Adrenal gland (tissue), 9 donors: ENCODE measurements at regions not wholly inside any gene's neighbourhood (a gene's known extent, or its start where the extent isn't known, plus 50 kb on each side); places are given as distances from the start of the nearest gene placed in this dataset.

ENCODE experiments used
- DNase-seq, 7 donors: peaks; one replicate each; pipeline ENCODE4 v3.0.0-alpha.2; 2019 to 2020
- H3K27ac ChIP-seq, 5 donors: fragments of 200-600 bp; sonication (generic) in 4 of 5; 1 replicate in 3 of 5; 2 replicates in 2 of 5; pipeline versions ENCODE4 v1.5.1 to v1.8.0; 2016 to 2020; ENCODE audit warnings: mild to moderate bottlenecking in 1 of 5
- H3K27me3 ChIP-seq: fragments of 200-600 bp; 2 replicates; pipeline ENCODE4 v1.8.0; 2021
- H3K36me3 ChIP-seq, 2 donors: fragments of 200-600 bp; replicated peaks in 1 of 2; 1 replicate in 1 of 2; 2 replicates in 1 of 2; pipeline versions ENCODE4 v1.5.1 to v1.8.0; 2018 to 2022
- H3K4me1 ChIP-seq, 2 donors: fragments of 200-600 bp; replicated peaks in 1 of 2; 1 replicate in 1 of 2; 2 replicates in 1 of 2; pipeline versions ENCODE4 v1.5.1 to v1.8.0; 2018 to 2021
- H3K4me3 ChIP-seq, 4 donors: fragments of 200-600 bp; sonication (generic) in 3 of 4; one replicate each; pipeline ENCODE4 v1.5.1; 2016 to 2018
- H3K9me3 ChIP-seq, 3 donors: fragments of 200-600 bp; sonication (generic) in 1 of 3; replicated peaks in 1 of 3; 1 replicate in 2 of 3; 2 replicates in 1 of 3; pipeline versions ENCODE4 v1.5.1 to v1.8.0; 2016 to 2021
- POLR2A ChIP-seq, 2 donors: fragments of 450-650 bp; IDR thresholded peaks; one replicate each; pipeline ENCODE4 v1.6.1; 2017; ENCODE audit warnings: antibody characterized with exemption in 2 of 2, mild to moderate bottlenecking in 2 of 2, moderate library complexity in 1 of 2
- WGBS, 4 donors: extraction: QIAGEN DNeasy Blood & Tissue Kit in 2 of 4; methylation state at CpG; one replicate each; pipeline versions ENCODE4 v1.1.5 to v1.1.7; 2013 to 2017; 5-methylcytosine and 5-hydroxymethylcytosine counted together
- intact Hi-C, 2 donors: fragments of 100-400 bp; cut with DNase I; formaldehyde crosslinking; loops; one replicate each; pipeline versions ENCODE4 v1.14.1 to v1.15.0; 2022 to 2023
- TF ChIP-seq, protein P1 (sequence below), 6 experiments: fragments of 450-650 bp in 4 of 6; fragments of 200-600 bp in 2 of 6; sonication (generic) in 1 of 6; IDR thresholded peaks; 1 replicate in 5 of 6; 2 replicates in 1 of 6; pipeline versions ENCODE4 v1.5.1 to v1.8.0; 2016 to 2021; ENCODE audit warnings: antibody characterized with exemption in 6 of 6, mild to moderate bottlenecking in 2 of 6, moderate library complexity in 1 of 6
- donor health status: healthy with polysubstance abuse.
- donor health status: Bipolar disorder and iron deficiency.
- donor health status: DM: yes; HTN: yes; CAD: no.
- donor health status: DM: no; HTN: no; CAD: no.
- donor health status: DM: no; HTN: no; CAD: no.

- no peak for TF ChIP-seq POLR2A (IDR thresholded peaks at IDR 0.05)
- TF ChIP-seq, protein P1, sequence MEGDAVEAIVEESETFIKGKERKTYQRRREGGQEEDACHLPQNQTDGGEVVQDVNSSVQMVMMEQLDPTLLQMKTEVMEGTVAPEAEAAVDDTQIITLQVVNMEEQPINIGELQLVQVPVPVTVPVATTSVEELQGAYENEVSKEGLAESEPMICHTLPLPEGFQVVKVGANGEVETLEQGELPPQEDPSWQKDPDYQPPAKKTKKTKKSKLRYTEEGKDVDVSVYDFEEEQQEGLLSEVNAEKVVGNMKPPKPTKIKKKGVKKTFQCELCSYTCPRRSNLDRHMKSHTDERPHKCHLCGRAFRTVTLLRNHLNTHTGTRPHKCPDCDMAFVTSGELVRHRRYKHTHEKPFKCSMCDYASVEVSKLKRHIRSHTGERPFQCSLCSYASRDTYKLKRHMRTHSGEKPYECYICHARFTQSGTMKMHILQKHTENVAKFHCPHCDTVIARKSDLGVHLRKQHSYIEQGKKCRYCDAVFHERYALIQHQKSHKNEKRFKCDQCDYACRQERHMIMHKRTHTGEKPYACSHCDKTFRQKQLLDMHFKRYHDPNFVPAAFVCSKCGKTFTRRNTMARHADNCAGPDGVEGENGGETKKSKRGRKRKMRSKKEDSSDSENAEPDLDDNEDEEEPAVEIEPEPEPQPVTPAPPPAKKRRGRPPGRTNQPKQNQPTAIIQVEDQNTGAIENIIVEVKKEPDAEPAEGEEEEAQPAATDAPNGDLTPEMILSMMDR (IDR thresholded peaks at IDR 0.05) = no peak
- no peaks in the 10 kb centered on the region for H3K9me3 ChIP-seq
- no peak for DNase-seq
- intact Hi-C loops = no loop called here
- no peak overlapping the region for H3K4me3 ChIP-seq
- H3K27ac ChIP-seq = no peak overlapping the region
- no peaks in the 10 kb centered on the region for H3K27me3 ChIP-seq
- H3K36me3 ChIP-seq = no peaks in the 10 kb centered on the region
- H3K4me1 ChIP-seq = no peaks in the 10 kb centered on the region
- 72 to 80% (median 76%) methylated on average over 3 of the region's 3 CpGs for WGBS, 4 donors
Observed at GRCh38 chr5:128775558-128775957, 189.7 kb upstream of the SLC27A6 start.

GRCh38 chr5:128777052-128777451, 188.2 kb upstream of the SLC27A6 start:
- 94 to 100% (median 96%) methylated on average over 1 of the region's 1 CpG for WGBS, 4 donors
- no peak for TF ChIP-seq POLR2A (IDR thresholded peaks at IDR 0.05)
- TF ChIP-seq, protein P1 (IDR thresholded peaks at IDR 0.05) = no peak
- no peaks in the 10 kb centered on the region for H3K27me3 ChIP-seq
- intact Hi-C loops = no loop called here
- no peak overlapping the region for H3K27ac ChIP-seq
- H3K4me1 ChIP-seq = no peaks in the 10 kb centered on the region
- H3K9me3 ChIP-seq = no peaks in the 10 kb centered on the region
- DNase-seq = no peak
- H3K36me3 ChIP-seq = no peaks in the 10 kb centered on the region
- no peak overlapping the region for H3K4me3 ChIP-seq

DNA sequence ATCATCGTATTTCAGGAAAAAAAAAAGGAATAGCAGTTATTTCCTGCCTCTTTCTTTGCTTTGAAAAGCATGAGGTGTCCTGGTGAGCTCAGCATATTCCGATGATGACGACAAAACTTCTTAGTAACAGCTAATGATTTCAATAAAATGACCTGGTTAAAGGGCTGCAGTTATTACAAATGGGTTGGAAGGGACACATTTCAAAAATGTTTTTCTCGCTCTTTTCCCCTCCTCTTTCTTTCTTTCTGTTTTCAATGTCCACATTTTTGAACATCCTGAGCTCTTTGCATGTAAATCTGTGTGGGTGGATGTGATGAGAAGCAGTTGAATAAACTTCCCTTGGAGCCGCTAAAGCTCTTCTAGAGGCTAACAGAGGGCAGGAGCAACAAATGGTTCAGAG, 186.8 kb upstream of the SLC27A6 start:
- no peak overlapping the region for H3K4me3 ChIP-seq
- no peaks in the 10 kb centered on the region for H3K9me3 ChIP-seq
- H3K27me3 ChIP-seq = no peaks in the 10 kb centered on the region
- TF ChIP-seq POLR2A (IDR thresholded peaks at IDR 0.05) = no peak
- TF ChIP-seq, protein P1 (IDR thresholded peaks at IDR 0.05) = no peak
- no peak overlapping the region for H3K27ac ChIP-seq
- 55 to 72% (median 62%) methylated on average over 5 of the region's 5 CpGs for WGBS, 4 donors
- intact Hi-C loops = no loop called here
- no peaks in the 10 kb centered on the region for H3K4me1 ChIP-seq
- H3K36me3 ChIP-seq = no peaks in the 10 kb centered on the region
- no peak for DNase-seq

- TF ChIP-seq, protein P1 (IDR thresholded peaks at IDR 0.05) = no peak
- TF ChIP-seq POLR2A (IDR thresholded peaks at IDR 0.05) = no peak
- intact Hi-C loops = no loop called here
- no peaks in the 10 kb centered on the region for H3K4me1 ChIP-seq
- WGBS, 4 donors = 35 to 50% (median 47%) methylated on average over 4 of the region's 4 CpGs
- no peak overlapping the region for H3K27ac ChIP-seq
- H3K36me3 ChIP-seq = no peaks in the 10 kb centered on the region
- H3K9me3 ChIP-seq = no peaks in the 10 kb centered on the region
- no peak overlapping the region for H3K4me3 ChIP-seq
- no peaks in the 10 kb centered on the region for H3K27me3 ChIP-seq
- peak; percentile 57 to 81 (median 79) for DNase-seq
Observed at GRCh38 chr5:128782446-128782845, 182.8 kb upstream of the SLC27A6 start.
